H1 (cell line): ENCODE measurements at regions not wholly inside any gene's neighbourhood (a gene's known extent, or its start where the extent isn't known, plus 50 kb on each side); places are given as distances from the start of the nearest gene placed in this dataset.

Source experiments
- ASH2L ChIP-seq: fragments of 200-600, 300-600 bp; sonication (generic); IDR thresholded peaks from one replicate; pipeline ENCODE4 v1.7.1; 2017; ENCODE audit warnings: low read length
- GABPA ChIP-seq: IDR thresholded peaks from 2 replicates; pipeline ENCODE4 v1.6.1; 2011; ENCODE audit warnings: mild to moderate bottlenecking, low read length, moderate library complexity, borderline replicate concordance; ENCODE audit not compliant: insufficient read depth
- RBBP5 ChIP-seq: IDR thresholded peaks from 2 replicates; pipeline ENCODE4 v1.7.1; 2012; ENCODE audit warnings: low read depth, mild to moderate bottlenecking, inconsistent platforms, low read length, moderate library complexity, borderline replicate concordance
- SIX5 ChIP-seq: IDR thresholded peaks from 2 replicates; pipeline ENCODE4 v1.6.1; 2011; ENCODE audit warnings: mild to moderate bottlenecking, low read depth, low read length
- SP2 ChIP-seq: IDR thresholded peaks from 2 replicates; pipeline ENCODE4 v1.6.1; 2012; ENCODE audit warnings: mild to moderate bottlenecking, low read length, inconsistent platforms
- SRF ChIP-seq: IDR thresholded peaks from 2 replicates; pipeline ENCODE4 v1.6.1; 2011; ENCODE audit warnings: mild to moderate bottlenecking, low read depth, low read length, moderate library complexity
- TF ChIP-seq, protein P1 (sequence below): IDR thresholded peaks from 2 replicates; pipeline ENCODE4 v1.6.1; 2011; ENCODE audit warnings: low read depth, mild to moderate bottlenecking, low read length; ENCODE audit not compliant: insufficient read depth

DNA sequence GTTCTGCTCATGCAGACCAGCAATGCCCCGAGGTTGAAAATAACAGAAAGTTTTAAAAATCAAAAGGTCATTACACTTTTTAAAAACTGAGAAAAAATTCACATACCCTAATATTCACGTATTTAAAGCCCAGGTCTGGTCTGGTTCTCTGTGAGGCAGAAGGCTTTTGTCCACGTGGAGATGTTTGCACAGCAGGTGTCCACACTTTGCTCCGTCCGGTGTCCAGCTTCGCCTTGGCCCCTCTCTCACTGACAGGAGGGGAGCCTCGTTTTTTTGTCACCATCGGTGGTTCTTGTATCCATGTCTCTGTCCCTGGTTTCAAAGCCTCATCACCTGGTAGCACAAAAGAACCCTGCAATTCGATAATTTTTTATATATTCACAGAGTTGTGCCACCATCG lies 434.6 kb upstream of the FRG1 start (continued):
- TF ChIP-seq GABPA (no peak), SIX5 (no peak), ASH2L (no peak), RBBP5 (no peak), SRF (no peak), SP2 (no peak)
- TF ChIP-seq, protein P1, sequence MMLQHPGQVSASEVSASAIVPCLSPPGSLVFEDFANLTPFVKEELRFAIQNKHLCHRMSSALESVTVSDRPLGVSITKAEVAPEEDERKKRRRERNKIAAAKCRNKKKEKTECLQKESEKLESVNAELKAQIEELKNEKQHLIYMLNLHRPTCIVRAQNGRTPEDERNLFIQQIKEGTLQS: no peak
